NCI-H526 treated with DMSO at 0.1 percent for 48 hours (cell line): ENCODE measurements at regions not wholly inside any gene's neighbourhood (a gene's known extent, or its start where the extent isn't known, plus 50 kb on each side); places are given as distances from the start of the nearest gene placed in this dataset.
A peak's percentile ranks its signal among the peaks of the same experiment; 100 is the strongest.

ENCODE experiments used
- DNase-seq: peaks from one replicate; lab custom pipeline; 2025; lab: John Stamatoyannopoulos, UW

DNA sequence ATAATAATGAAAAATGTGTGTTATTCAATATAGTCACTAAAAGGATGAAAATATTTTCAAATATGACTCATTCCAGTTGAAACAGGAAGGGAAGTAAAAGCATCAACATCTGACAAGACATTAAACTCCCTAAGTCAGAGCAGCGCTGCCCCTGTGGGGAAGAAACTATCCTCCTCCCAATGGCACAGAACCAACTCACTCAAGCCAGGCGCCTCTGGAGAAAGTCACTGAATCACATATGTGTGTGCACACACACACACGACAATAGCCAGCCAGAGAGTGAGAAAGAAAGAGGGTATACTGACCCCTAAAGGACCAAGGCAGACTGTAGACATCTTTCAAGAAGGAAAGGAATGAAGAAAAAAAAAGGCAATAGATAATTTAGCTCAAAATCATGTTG, 126.9 kb downstream of the SETD4 start:
- DNase-seq = no peak

DNA sequence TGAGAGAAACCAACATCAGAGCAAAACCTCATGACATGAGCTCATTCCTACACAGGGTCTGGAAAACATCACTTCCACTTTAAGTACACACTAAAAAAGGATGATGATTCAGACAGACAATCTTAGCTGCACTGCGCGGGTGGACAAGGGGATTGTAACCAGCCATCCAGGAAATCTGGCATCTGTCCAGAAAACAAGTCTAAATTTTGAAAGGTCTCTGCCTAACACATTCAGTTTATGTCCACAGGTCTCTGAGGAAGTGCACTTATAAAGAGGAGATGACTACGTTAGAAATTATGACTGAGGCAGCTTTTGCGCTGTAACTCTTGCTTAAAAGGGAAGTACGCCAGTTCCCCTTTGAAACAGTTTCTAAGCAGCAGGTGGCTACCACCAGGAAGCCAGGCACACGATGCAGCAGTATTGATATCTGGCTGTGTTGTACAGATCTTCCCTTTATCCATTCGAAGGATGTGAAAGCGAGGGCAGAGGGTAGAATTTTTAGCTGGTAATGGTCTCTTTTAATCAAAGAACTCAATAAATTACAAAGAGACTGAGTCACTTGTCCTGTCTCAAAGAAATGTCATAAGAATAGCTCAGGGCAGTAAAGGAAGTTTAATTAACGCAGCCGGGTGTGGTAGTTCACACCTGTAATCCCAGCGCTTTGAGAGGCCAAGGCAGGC, 128.0 kb downstream of the SETD4 start:
- DNase-seq = no peak

DNA sequence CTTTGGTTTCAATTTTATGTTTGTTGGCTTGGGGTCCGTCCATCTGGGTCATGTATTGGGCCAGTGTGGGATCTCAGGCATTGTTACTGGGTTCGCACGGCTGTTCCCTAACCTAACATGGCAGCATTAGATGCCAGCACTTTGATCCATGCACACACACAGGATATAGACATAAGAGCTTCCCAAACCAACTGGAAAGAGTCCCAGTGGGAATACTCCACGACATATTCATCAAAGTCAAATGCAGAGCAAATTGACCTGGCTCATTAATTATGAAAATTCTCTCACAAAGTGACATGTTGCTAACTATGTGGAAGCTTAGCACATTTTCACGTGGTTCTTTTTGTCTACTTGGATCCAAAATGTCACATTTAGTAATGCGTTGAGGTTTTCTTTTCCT, 130.4 kb downstream of the SETD4 start:
- DNase-seq = peak; percentile 45

DNA sequence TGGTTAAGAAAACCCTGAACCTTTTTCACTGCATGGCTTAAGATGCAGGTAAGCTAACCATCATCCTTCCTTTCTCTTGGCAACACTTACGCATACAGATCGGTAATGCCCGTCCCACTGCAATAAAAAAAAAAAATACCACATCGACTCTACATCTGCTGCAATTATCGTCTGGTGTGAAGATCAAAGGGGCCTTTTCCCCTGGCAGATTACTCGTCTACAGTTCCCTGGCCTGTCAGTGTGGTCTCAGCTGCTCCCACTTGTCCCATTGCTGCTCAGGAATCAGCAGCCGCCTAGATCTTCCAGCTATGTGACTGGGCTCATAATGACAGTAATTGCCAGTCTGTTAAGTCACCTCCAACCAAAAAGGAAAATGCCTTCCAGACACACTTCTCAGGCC, 133.1 kb downstream of the SETD4 start:
- DNase-seq = no peak

DNA sequence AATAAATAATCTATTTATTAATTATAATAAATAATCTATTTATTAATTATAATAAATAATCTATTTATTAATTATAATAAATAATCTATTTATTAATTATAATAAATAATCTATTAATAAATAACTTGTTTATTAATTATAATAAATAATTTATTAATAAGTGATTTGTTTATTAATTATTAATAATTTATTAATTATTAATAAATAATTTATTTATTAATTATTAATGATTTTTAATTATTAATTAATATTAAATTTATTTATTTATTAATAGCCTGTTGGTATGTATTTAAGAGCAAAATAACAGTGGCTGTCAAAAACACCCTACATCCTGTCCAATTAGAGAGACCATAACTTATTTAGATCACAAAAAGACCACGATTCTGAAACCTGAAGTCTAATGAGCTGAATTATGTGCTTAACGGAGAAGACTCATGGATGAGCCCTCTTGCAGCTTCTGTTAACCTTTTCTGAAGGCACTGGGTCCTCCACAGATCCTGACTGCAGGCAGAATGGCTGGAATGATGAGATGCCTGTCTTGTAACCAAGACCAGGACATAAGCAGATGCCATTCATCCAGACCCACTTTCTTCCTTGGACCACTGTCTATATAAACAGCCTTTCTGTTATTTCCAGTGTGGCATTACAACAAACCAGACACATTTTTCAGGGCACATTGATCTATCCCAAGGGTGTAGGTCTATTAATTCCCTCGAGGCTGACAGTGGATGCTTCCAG, 134.2 kb downstream of the SETD4 start:
- DNase-seq = no peak

DNA sequence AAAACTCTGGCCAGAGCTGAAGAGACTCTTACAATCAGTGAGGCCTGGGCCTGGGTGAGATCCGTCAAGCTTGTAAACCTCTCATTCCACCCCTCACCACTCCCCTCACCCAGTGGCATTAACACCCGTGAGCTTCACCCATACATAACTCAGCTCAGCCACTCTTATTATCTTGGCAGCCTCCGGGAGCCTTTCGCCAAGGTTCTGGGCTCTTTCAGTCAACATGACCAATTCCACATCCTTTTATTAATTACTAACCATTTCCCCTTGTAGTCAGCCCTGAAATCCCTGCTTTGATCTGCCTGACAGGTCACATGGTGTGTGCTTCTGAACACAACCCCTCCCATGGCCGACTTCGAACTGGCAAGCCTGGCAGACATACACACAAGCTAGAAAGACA, 134.8 kb downstream of the SETD4 start:
- no peak for DNase-seq

DNA sequence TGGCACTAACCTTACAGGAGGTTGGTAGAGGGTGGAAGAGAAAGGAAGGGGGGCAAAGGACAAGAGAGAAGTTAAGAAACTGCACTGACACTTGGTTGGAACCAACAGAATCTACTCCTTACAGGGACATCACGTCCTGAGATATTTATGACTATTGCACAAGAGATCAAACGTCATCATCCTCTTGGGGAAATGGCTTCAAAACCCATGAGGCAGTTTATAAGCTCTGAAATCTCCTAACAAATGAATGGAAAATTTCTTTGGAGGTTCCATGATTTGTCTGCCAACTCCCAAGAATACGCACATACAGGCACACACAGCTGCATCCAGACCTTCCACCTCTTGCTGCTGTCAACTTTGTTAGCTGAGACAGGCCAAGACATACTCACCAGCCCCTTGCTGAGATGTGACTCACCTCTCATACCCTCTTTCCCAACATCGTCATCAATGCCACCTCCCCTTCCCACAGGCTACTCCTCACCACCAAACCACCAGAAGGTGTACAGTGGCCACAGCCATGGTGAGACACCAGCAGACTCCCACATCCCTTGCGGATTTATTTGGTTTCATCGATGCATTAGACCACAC, 135.5 kb downstream of the SETD4 start:
- no peak for DNase-seq

DNA sequence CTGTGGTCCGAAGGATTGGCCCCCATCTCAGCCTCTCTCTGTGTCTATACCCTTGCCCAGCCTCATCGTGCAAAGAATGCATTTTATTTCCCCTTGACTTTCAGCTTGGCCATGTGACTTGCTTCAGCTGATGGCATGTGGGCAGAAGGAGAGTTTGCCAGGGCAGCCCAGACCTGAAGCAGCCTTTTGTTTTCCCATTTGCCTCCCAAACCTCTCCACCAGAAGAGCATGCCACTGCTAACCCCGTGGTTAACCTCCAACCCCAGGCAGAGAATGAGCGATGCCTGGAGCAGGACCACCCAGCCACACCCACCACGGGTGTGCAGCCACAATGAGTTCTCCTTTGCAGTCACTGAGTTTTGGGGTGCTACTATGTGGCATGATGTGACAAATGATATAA, 136.4 kb downstream of the SETD4 start:
- DNase-seq = no peak

DNA sequence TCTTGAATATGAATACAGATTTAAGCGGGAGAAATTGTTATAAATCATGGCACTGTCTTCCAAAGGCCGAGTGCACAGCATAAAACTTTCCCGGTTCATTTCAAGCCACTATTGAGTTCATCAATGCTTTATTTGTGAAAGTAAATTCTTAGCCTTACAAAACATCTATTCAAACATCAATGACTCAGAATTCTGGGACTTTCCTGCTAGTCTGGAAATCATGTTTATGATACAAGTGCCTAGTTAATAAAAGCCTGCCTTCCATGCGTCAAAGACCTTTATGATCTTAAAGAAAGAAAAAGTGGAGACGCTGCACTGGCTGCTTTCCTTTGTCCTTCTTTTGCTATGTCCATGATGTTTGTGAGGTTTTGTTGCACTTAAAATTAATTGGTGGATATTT, 137.7 kb downstream of the SETD4 start:
- DNase-seq = no peak

DNA sequence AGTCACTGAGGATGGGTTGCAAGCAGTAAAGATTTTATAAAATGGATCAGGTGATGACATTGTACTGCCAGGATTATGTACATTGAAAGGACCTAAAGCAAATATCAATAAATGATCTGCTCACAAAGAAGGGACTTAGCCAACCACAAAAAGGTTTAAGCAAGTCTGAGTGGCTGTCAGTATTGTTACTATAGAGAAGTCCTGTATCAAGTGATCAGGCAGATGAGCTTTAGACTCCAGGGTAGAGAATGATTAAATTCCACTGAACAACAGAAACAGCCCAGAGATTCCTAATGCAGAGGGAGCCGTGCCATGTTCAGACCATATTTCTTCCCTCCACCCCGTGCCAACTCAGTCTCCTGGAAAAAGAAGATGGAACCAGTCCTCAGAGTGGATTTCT, 138.9 kb downstream of the SETD4 start:
- DNase-seq = no peak

DNA sequence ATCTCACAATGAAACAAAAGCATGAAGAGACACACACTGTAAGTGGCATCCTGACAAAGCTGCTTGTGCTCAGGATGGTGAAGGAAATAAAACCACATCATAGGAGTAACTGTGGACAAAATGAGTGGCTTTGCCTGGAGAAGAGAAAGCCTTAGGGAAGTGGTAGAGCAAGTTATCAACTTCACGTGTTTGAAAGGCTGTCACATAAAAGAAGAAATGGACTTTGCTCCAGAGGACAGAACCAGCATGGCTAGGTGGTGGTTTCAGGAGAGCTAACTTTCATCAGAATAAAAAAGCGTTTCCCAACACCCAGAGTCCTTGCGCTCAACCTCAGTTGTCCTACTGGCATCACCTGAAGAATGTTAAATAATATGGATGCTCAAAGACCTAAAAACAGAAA, 139.9 kb downstream of the SETD4 start:
- no peak for DNase-seq

DNA sequence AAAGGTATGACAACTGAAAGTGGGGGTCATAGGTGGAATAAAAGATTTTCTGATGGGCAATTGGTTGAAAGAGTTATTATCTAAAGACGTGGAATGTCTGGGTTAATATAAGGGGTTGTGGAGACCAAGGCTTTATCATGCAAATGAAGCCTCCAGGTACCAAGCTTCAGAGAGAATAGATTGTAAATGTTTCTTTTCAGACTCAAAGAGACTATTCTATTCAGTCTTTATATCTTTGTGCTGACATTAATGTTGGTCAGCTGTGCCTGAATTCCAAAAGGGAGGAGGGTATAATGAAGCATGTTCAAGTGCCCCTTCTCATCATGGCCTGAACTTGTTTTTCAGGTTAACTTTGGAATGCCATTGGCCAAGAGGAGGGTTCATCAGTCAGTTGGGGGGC, 145.3 kb downstream of the SETD4 start:
- no peak for DNase-seq

DNA sequence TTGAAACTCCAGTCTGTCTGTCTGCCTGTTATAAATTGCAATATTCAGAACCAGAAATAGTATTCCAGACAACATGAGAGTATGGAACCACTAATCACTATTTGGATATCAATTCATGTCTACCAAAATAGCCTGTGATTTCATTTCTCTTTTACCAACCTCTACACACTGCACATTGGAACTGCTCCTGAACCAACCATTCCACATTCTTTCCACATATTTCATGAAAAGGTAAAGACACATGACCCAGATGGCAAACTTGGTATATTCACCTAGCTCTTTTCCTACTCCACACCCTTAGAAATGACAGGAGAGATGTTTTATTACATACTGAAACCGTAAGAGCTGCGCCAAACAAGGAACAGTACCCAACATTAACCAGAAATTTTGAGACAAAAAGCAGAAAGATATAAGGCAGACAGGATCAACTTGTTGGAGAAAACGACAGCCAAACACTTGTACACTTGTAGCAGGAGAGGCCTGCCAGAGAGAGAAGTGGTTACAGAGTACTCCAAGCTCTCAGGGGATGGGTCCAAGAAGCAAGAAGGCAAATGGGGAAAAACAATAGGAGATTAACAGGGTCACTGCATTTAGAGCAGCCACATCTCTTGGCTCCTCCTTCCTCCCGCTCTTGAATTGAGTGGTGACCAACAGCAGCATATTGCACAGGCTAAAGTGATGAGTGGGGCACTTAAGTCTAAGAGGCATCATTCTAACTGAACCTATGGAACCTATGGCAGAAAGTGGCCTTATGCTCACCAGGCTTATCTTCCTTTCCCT, 148.7 kb downstream of the SETD4 start:
- no peak for DNase-seq

DNA sequence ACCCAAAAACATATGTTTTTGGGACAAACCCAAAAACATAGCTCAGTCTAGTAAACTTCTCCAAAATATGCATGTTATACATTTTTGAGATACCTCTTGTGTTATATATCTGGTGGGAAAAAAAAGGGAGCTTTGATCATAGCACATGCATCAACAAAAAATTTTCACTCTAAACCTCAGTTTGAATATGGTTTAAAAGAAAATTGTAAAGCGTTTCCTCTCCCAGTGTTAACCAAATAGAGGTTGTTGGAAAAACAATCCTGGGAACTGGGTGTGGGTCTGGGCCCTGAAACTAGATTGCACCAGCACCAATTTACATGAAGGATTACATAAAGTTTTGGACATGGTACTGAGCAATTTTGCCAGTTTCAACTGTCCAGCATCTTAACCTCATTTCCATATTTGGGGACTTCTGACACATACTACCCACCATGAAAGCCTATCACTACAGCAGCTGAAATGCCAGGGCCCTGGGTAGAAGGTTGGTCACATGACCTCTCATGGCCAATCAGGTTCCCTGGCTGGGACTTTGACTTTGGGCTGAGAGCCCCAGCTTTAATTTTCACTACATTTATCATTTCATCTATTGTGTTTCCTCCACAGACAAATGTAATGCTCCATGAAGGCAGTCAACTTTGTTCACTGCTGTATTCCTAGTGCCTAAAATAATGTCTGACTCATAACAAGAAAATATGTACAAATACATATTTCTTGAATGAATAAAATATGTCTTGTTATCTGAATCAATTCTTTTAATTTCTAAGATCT, 150.7 kb downstream of the SETD4 start:
- no peak for DNase-seq

DNA sequence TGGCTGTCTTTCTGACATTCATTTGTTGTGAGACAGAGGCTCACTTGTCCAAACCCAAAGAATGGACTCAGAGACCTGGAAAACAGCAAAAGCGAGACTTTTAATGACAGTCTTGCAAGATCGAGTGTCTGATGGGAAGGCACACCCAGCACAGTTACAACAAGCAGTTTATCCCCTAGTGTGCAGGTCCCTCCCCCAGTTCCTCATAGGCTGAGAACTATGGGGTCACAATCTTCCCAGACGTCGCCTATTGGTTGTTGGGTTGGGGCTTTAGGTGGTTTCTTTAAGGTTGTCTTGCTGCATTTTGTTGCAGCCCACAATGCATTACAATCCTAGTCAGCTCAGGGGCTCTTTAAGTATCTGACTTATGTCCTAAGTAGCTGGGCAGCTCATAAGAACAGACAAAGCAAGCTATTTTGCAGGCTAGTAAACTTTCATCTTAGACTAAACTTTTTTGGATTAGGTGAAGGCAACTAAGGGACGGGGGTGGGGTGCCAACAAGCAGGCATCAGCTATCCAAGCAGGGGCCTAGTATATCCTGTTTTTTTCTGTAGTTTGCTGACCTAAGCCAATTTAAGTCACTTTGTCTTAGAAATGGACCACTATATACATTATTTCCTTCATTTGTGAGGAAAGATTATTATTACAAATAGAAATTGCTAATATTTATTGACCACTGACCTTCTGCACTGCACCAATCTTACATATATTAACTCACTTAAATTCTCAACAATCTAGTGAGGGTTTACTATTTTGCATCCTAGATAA, 151.8 kb downstream of the SETD4 start:
- no peak for DNase-seq

DNA sequence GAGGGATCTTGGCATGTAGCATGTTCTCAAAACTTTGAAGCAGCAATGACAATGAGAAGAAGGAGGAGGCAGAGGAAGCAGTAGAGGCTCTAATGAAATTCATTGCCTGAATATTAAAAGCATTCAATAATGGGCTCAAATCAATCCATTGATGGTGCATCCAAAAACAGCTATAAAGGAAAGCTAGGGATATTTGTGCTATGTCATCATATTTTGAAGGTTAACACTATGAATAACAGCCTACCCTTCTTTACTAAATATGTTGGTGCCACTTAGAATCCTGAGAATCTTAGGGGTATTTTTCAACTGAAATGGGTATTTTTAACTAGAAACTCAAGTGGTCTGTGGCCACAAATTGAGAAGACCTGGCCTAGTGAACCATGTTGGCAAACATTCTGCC, 153.7 kb downstream of the SETD4 start:
- no peak for DNase-seq

DNA sequence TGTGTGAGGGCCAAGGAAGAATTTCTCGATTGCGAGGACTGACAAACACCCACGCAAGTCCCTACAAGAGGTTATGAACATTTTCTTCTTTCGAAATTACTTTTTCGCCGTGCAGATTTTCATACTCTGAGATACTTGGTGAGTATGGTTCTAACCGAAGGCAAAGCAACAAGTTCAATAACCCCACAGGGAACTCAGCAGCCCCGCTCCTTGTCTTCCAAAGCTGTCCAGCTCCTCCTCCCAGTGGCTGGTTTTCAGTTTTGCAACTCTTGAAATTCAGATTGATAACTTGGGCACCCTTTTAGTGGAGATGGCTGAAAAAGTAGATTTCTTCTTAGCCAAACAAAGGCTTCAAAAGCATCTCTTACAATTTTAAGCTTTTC, 154.4 kb downstream of the SETD4 start:
- DNase-seq = no peak

DNA sequence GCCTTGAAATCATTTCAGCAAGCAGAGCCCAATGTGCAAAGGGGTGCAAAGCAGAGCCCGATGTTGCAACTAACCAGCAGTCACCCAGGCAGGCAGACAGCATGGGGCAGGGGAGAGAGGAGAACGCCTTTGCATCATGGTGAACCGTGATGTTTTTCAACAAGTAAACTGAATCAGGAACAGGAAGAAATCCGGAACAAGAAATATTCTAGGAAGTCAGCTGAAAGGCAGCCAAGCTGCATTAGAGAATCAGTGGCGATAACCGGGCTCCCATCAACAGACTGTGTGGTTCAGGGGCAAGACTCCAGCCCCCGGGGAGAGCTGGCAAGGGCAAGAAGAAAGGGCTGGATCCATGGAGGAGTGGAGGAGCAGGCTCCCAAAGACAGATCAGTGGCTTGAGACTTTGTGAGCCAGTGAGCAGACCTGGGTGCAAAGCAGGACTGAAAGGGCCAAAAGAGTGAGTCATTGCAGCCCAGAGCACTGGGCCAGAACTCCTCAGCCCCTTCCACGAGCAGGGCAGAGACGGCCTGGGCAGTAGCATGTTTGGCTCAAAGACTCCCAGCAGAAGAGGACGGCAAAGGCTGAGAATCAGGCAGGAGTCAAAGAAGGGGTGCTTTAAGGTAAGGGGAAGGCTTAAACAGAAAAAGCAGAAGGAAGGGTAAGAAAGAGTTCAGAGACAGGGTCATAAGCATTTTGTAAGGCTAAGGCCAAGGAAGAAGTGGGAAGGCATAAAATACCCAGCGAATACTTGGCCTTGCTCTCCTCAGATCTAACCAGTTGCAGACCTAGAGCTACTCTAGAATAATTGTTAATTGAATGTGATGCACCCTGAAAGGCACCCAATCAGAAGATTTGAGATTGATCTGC, 155.0 kb downstream of the SETD4 start:
- DNase-seq = no peak

DNA sequence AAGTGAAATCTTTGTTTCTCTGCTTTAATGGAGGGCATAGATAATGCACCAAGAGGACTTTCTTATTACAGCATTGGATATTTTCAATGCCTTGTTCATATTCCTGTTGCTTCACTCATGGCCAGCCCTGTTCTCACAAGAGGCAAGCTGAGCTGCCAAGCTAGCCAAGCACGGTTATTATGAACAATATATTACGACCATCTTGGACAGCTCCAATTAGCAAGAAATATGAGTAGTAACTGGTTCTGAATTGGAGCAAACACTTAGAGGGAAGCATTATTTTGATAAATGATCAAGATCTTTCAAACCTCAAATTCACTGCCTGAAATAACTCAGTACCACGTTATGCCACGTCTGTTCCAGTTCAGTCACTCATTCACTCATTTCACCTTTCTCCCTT, 159.8 kb downstream of the SETD4 start:
- no peak for DNase-seq

DNA sequence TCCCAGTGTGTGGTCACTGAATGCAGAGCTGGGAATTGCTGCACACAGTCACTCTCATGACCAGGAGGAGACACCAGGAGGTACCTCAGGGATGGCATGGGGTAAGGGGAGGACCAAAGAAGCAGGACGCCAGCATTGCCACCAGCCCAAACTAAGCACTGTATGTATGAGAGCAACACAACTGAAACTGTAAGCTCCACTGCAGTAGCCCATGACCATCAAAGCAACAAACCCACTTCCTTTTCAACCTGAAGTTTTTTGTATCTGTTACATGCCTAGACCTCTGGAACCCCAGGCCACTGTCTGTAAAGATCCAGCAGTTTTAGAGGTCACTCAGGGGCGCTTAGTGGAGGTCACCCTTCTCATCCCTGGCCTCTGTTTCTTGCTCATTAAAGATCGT, 164.3 kb downstream of the SETD4 start:
- DNase-seq = no peak
